GM19395 (cell line): ENCODE measurements at regions not wholly inside any gene's neighbourhood (a gene's known extent, or its start where the extent isn't known, plus 50 kb on each side); places are given as distances from the start of the nearest gene placed in this dataset.

Source experiments
- ATAC-seq: cut with Tn5 transposase; IDR thresholded peaks from one replicate; pipeline ENCODE4 v1.9.1; 2021; ENCODE audit warnings: mild to moderate bottlenecking, moderate library complexity; ENCODE audit not compliant: unreplicated experiment

- ATAC-seq = no peak
Observed at GRCh38 chr7:121473645-121474300, 77.7 kb upstream of the FAM3C start.

GRCh38 chr7:121466455-121466854 is 70.3 kb upstream of the FAM3C start:
- no peak for ATAC-seq

GRCh38 chr7:121459148-121459547 is 63.0 kb upstream of the FAM3C start:
- no peak for ATAC-seq

GRCh38 chr7:121456785-121457359 is 60.8 kb upstream of the FAM3C start:
- ATAC-seq = no peak

GRCh38 chr7:121456015-121456414 is 59.9 kb upstream of the FAM3C start:
- no peak for ATAC-seq

- no peak for ATAC-seq
Observed at GRCh38 chr7:121452389-121452788, 56.3 kb upstream of the FAM3C start.

GRCh38 chr7:121451367-121452094 is 55.4 kb upstream of the FAM3C start:
- no peak for ATAC-seq

- no peak for ATAC-seq
Observed at GRCh38 chr7:121450631-121451198, 54.6 kb upstream of the FAM3C start.

GRCh38 chr7:121449735-121450240 is 53.7 kb upstream of the FAM3C start:
- ATAC-seq = no peak

GRCh38 chr7:121449329-121449728 is 53.2 kb upstream of the FAM3C start:
- ATAC-seq = no peak

GRCh38 chr7:121448429-121448828 is 52.3 kb upstream of the FAM3C start:
- ATAC-seq = no peak

GRCh38 chr7:121447911-121448300 is 51.8 kb upstream of the FAM3C start:
- no peak for ATAC-seq

- no peak for ATAC-seq
Observed at GRCh38 chr7:121447243-121447910, 51.3 kb upstream of the FAM3C start.

GRCh38 chr7:121446526-121446925 is 50.4 kb upstream of the FAM3C start:
- ATAC-seq = no peak
